ENCODE measurements at regions not wholly inside any gene's neighbourhood (a gene's known extent, or its start where the extent isn't known, plus 50 kb on each side); places are given as distances from the start of the nearest gene placed in this dataset.
"Not testable (repeated sequence)": the region's sequence is repeated elsewhere in the genome, so short reads cannot be mapped to it uniquely, and the experiment has no call there.

- dilution Hi-C loops (cut with MboI; ENCODE audit: extremely low pct_ligation_motif_present, low sequenced_read_pairs), result no loop called here
- H3K4me3 ChIP-seq (replicated peaks in 1 of 3; ENCODE audit: insufficient read depth in 1 of 3, low read depth in 1 of 3, low read length in 3 of 3), result no peak overlapping the region
- no peak overlapping the region for H3K27ac ChIP-seq (ENCODE audit: insufficient read depth, low read depth, low read length)
- no peaks in the 10 kb centered on the region for H4K20me1 ChIP-seq (replicated peaks; ENCODE audit: control insufficient read depth, extremely low read depth, insufficient read depth, low read length)
- ChIA-PET POLR2A (no interaction called here), CTCF (no interaction called here)
- H3K27me3 ChIP-seq (ENCODE audit: control insufficient read depth in 2 of 2, insufficient read depth in 2 of 2, low read length in 2 of 2), result no peaks in the 10 kb centered on the region
- intact Hi-C loops (cut with micrococcal nuclease), result no loop called here
- H3K36me3 ChIP-seq (ENCODE audit: control insufficient read depth in 2 of 2, extremely low read depth in 1 of 2, insufficient read depth in 2 of 2, low read length in 2 of 2), result no peaks in the 10 kb centered on the region
- FAIRE-seq (no peak), DNase-seq (ENCODE audit: low read depth, low spot score) (no peak)
- H3K4me1 ChIP-seq (ENCODE audit: control insufficient read depth, extremely low read depth, insufficient read depth, low read length), result no peaks in the 10 kb centered on the region
- H2AFZ ChIP-seq (ENCODE audit: low read depth, low read length), result no peak overlapping the region
- H3K79me2 ChIP-seq (ENCODE audit: control insufficient read depth, insufficient read depth, low read length), result no peaks in the 10 kb centered on the region
- H3K9ac ChIP-seq (replicated peaks; ENCODE audit: extremely low read depth, insufficient read depth, low read length), result no peak overlapping the region
- no peak overlapping the region for H3K4me2 ChIP-seq (ENCODE audit: insufficient read depth, low read length)
- no TSS peak for BruUV-seq (replicated peaks)
- no peaks in the 10 kb centered on the region for H3K9me3 ChIP-seq (replicated peaks; ENCODE audit: control insufficient read depth, insufficient read depth, low read length)
- no peaks in the 10 kb centered on the region for H3K9me1 ChIP-seq (replicated peaks; ENCODE audit: control insufficient read depth, extremely low read depth, insufficient read depth, low read length)
- TF ChIP-seq POLR2A (IDR thresholded peaks at IDR 0.05; ENCODE audit: low read depth, low read length), result no peak
- no peak for TF ChIP-seq GATA2 (IDR thresholded peaks at IDR 0.05; ENCODE audit: insufficient read depth, insufficient read length, low read depth, low read length)
- TF ChIP-seq EZH2 (IDR thresholded peaks at IDR 0.05; ENCODE audit: borderline replicate concordance, low read depth, low read length, severe bottlenecking), result no peak
- TF ChIP-seq, protein P1, sequence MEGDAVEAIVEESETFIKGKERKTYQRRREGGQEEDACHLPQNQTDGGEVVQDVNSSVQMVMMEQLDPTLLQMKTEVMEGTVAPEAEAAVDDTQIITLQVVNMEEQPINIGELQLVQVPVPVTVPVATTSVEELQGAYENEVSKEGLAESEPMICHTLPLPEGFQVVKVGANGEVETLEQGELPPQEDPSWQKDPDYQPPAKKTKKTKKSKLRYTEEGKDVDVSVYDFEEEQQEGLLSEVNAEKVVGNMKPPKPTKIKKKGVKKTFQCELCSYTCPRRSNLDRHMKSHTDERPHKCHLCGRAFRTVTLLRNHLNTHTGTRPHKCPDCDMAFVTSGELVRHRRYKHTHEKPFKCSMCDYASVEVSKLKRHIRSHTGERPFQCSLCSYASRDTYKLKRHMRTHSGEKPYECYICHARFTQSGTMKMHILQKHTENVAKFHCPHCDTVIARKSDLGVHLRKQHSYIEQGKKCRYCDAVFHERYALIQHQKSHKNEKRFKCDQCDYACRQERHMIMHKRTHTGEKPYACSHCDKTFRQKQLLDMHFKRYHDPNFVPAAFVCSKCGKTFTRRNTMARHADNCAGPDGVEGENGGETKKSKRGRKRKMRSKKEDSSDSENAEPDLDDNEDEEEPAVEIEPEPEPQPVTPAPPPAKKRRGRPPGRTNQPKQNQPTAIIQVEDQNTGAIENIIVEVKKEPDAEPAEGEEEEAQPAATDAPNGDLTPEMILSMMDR (IDR thresholded peaks at IDR 0.05; ENCODE audit: extremely low read depth in 1 of 2, insufficient read depth in 1 of 2, low read depth in 1 of 2, low read length in 2 of 2), result no peak
- no peak for TF ChIP-seq MAX (IDR thresholded peaks at IDR 0.05; ENCODE audit: insufficient read depth, insufficient read length)
- TF ChIP-seq POLR2AphosphoS5 (IDR thresholded peaks at IDR 0.05; ENCODE audit: insufficient read depth, low read depth, low read length), result no peak
- no peak for TF ChIP-seq FOS (IDR thresholded peaks at IDR 0.05; ENCODE audit: borderline replicate concordance, insufficient read depth, low read length)
- TF ChIP-seq MYC (IDR thresholded peaks at IDR 0.05; ENCODE audit: low read depth, low read length), result no peak
- no peak for TF ChIP-seq JUN (IDR thresholded peaks at IDR 0.05; ENCODE audit: borderline replicate concordance, insufficient read depth, insufficient read length, low read depth)
Measured at GRCh38 chr5:92265804-92266203, 882.7 kb upstream of the ARRDC3 start.

DNA sequence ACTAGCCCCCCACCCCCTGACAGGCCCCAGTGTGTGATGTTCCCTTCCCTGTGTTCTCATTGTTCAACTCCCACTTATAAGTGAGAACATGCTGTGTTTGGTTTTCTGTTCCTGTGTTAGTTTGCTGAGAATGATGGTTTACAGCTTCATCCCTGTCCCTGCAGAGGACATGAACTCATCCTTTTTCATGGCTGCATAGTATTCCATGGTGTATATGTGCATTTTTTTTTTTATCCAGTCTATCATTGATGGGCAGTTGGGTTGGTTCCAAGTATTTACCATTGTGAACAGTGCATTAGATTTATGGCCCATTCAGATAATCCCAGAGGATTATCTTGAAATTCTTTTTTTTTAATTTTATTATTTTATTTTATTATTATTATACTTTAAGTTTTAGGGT, 872.5 kb upstream of the ARRDC3 start:
- H2AFZ ChIP-seq (ENCODE audit: low read depth, low read length); H4K20me1 ChIP-seq (replicated peaks; ENCODE audit: control insufficient read depth, extremely low read depth, insufficient read depth, low read length); H3K4me2 ChIP-seq (ENCODE audit: insufficient read depth, low read length); H3K27ac ChIP-seq (ENCODE audit: insufficient read depth, low read depth, low read length); H3K79me2 ChIP-seq (ENCODE audit: control insufficient read depth, insufficient read depth, low read length); POLR2A ChIA-PET; BruUV-seq (replicated peaks); H3K9ac ChIP-seq (replicated peaks; ENCODE audit: extremely low read depth, insufficient read depth, low read length); CTCF ChIA-PET; H3K4me3 ChIP-seq (replicated peaks in 1 of 3; ENCODE audit: insufficient read depth in 1 of 3, low read depth in 1 of 3, low read length in 3 of 3); H3K9me1 ChIP-seq (replicated peaks; ENCODE audit: control insufficient read depth, extremely low read depth, insufficient read depth, low read length); H3K36me3 ChIP-seq (ENCODE audit: control insufficient read depth in 2 of 2, extremely low read depth in 1 of 2, insufficient read depth in 2 of 2, low read length in 2 of 2); intact Hi-C loops (cut with micrococcal nuclease); FAIRE-seq; dilution Hi-C loops (cut with MboI; ENCODE audit: extremely low pct_ligation_motif_present, low sequenced_read_pairs); H3K9me3 ChIP-seq (replicated peaks; ENCODE audit: control insufficient read depth, insufficient read depth, low read length); DNase-seq (ENCODE audit: low read depth, low spot score); H3K4me1 ChIP-seq (ENCODE audit: control insufficient read depth, extremely low read depth, insufficient read depth, low read length); H3K27me3 ChIP-seq (ENCODE audit: control insufficient read depth in 2 of 2, insufficient read depth in 2 of 2, low read length in 2 of 2): not testable (repeated sequence)

Data from endothelial cell of umbilical vein (primary cell).